Stomach (tissue), 4 donors: ENCODE measurements at regions not wholly inside any gene's neighbourhood (a gene's known extent, or its start where the extent isn't known, plus 50 kb on each side); places are given as distances from the start of the nearest gene placed in this dataset.

Experiments used
- POLR2A ChIP-seq, 4 donors: fragments of 450-650 bp; IDR thresholded peaks; one replicate each; pipeline ENCODE4 v1.6.1; 2016; ENCODE audit warnings: antibody characterized with exemption in 4 of 4, control low read depth in 2 of 4, mild to moderate bottlenecking in 1 of 4, moderate library complexity in 1 of 4
- POLR2AphosphoS5 ChIP-seq, 3 donors: sonication (generic); formaldehyde crosslinking; IDR thresholded peaks; one replicate each; pipeline ENCODE4 v1.6.1; 2016; ENCODE audit warnings: antibody characterized with exemption in 3 of 3

DNA sequence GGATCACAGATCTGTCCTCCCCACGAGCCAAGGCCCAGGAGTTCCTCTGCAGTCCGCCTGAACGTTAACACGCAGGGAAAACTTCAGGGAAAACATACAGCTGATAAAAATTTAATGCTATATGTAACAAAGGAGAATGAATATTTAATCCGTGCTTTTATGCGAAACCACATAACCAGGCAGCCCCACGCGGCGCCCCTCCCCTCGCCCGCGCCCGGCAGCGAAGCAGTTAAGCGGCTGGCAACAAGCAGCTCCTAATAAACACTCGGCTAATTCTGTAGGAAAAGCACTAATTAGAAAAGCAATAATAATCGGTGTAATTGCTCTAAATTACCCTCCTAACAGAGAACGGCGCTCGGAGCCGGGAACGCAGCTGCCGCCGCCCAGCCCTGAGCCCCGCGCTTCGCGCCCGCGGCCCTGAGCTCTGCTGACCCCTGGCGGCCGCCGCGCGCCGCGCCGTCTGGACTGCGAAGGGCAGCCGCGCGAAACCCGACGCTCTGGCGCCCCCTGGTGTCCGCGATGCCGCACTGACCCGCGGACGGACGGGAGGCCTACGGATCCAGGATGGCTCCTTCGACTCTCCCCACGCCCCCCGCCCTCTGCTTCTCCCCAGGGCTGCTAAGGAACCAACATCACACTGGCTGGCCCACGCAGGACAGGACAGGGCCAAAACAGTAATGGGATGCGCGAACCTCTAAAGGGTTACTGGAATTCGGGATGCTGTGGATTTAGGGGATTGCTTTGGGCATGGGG lies 181.4 kb downstream of the SMAD2 start:
- TF ChIP-seq POLR2A (IDR thresholded peaks at IDR 0.05) (no peak), POLR2AphosphoS5 (IDR thresholded peaks at IDR 0.05) (no peak)
